GM19035 (cell line): ENCODE measurements at regions not wholly inside any gene's neighbourhood (a gene's known extent, or its start where the extent isn't known, plus 50 kb on each side); places are given as distances from the start of the nearest gene placed in this dataset.
A peak's percentile ranks its signal among the peaks of the same experiment; 100 is the strongest.
"Not testable (repeated sequence)": the region's sequence is repeated elsewhere in the genome, so short reads cannot be mapped to it uniquely, and the experiment has no call there.

Experiments
- ATAC-seq: cut with Tn5 transposase; IDR thresholded peaks from one replicate; pipeline ENCODE4 v1.9.1; 2021; ENCODE audit not compliant: unreplicated experiment

DNA sequence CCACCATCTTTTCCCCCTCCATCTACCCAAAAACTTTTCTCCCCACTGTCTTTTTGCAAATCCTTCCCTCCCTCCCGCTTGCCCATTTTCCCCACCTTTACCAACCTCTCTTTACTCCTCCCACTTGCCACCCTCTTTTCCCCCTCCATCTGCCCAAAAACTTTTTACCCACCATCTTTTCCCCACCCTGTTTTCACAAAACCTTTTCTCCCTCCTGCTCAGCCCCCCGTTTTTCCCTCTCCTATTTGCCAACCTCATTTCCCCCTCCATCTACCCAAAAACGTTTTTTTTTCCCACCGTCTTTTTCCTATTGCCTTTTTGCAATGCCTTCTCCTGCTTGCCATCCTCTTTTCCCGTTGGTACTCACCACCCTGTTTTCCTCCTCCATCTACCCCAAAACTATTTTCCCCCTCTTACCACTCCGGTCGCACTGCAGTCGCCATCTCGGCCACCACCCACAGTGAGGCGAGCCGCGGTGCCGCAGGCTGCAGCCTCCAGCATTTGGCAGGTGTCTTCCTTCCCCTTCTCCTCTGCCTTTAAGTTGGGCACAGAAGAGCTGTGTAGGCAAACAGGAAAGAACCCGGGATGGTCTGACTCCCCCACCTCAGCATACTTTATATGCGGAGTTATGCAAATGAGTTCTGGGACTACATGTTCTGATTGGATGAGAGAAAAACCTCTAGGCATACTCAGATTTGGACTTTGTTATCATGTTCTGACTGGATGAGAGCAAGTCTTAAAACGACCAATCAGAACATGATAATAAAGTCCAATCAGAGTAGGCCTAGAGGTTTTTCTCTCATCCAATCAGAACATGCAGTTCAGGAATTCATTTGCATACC lies 121.2 kb upstream of the VPREB1 start:
- ATAC-seq, result no peak

DNA sequence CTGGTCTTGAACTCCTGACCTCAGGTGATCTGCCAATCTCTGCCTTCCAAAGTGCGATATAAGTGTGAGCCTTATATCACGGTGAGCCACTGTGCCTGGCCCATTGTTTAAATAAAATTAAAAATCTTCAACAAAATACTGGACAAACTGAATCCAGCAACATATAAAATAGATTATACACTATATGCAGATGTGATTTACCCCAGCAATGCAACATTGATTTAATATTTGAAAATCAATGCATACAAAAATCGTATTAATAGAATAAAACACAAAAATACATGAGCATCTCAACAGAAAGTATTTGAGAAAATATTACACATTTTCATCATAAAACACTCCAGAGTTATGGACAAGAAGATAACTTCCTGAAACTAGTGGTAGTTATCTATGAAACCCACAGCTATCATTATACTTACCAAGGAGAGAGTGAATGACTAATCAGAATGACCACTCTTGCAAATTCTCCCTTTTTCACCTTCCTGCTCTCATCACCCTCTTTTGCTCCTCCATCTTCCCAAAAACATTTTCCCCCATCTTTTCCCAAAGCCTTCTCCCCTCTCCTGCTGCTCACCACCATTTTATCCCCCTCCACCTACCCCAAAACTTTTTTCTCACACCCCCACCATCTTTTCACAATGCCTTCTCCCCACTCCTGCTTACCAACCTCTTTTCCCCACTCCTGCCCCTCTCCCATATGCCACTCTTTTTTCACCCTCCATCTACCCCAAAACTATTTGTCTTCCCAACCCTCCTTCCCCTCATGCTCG lies 122.1 kb upstream of the VPREB1 start:
- ATAC-seq, result no peak

DNA sequence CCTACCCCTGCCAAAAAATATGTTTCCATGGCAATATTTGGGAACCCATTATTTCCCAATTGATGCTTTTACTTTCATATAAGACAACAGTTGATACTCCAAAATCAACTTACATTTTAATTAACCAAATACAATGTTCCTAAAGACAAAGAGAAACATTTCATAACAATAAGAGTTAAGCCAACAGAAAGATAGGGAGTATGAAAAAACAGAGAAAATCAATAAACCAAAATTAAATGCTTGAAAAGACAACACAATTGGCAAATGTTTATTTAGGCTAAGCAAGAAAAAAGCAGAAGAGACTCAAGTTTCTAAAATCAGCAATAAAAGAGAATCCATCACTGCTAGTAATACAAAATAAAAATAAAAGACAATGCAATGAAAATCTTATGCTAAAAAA lies 123.1 kb upstream of the VPREB1 start:
- ATAC-seq, result no peak

DNA sequence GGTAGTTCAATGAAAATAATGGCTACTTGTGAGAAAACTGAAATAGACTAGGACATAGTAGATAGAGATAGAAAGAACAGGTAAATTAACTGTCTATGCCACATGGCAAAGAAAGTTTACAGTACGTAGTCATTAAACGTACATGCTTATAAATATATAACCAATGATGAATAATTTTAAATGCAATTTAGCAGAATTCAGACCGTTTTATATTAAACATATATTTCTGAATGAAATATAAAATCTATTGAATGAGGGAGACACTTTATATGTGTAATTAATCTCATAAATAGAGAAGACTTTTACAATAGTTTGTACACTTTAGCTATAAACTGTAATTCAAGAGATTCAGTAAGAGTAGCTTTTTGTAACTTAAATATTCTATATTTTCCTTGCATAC lies 124.4 kb upstream of the VPREB1 start:
- ATAC-seq, result no peak

GRCh38 chr22:22118987-22119386 lies 125.6 kb upstream of the VPREB1 start:
- no peak for ATAC-seq

- not testable (repeated sequence) for ATAC-seq
Observed at GRCh38 chr22:22117864-22118544, 126.6 kb upstream of the VPREB1 start.

GRCh38 chr22:22116997-22117770 lies 127.4 kb upstream of the VPREB1 start:
- not testable (repeated sequence) for ATAC-seq

GRCh38 chr22:22113701-22114100 lies 130.9 kb upstream of the VPREB1 start:
- ATAC-seq, result no peak

- ATAC-seq, result no peak
Observed at GRCh38 chr22:22112533-22113294, 130.1 kb upstream of the TOP3B start.

DNA sequence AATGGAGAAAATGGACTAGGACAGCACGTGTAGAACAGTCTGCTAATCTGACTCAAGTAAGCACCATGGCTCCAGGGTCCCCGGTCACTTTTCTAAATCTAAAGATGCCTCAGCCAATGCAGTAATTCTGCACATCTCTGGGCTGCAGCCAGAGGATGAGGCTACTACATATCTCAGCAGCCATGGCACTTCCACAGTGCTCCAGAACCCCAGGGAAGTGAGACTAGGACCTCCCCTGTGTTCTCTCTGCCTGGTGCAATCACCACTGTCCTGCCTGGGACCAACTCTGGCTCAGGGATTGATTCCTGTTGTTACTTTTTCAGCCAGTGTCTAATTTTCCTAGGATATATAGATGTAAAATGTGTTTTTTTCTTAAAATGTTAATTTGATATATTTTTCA lies 129.4 kb upstream of the TOP3B start:
- no peak for ATAC-seq

DNA sequence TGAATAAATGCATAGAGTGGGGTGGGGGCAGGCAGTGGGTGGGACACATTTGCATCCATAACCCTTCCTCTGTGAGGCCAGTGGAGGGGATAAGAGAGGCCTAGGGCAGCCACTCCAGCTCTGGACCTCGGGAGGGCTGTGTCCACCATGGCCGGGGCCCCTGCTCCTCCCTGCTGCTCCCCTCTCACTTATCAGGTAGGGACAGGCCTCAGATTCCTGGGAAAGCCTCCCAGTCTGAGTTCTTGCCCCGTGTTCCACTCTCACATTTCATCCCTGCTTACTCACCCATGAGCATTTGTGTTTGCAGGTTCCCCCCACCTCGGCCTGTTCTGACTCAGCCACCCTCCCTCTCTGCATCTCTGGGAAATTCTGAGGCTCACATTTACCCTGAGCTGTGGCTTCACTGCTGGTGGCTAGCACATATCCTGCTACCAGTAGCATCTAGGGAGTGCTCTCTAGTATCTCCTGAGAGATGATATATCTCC lies 128.7 kb upstream of the TOP3B start:
- peak; percentile 58 for ATAC-seq

DNA sequence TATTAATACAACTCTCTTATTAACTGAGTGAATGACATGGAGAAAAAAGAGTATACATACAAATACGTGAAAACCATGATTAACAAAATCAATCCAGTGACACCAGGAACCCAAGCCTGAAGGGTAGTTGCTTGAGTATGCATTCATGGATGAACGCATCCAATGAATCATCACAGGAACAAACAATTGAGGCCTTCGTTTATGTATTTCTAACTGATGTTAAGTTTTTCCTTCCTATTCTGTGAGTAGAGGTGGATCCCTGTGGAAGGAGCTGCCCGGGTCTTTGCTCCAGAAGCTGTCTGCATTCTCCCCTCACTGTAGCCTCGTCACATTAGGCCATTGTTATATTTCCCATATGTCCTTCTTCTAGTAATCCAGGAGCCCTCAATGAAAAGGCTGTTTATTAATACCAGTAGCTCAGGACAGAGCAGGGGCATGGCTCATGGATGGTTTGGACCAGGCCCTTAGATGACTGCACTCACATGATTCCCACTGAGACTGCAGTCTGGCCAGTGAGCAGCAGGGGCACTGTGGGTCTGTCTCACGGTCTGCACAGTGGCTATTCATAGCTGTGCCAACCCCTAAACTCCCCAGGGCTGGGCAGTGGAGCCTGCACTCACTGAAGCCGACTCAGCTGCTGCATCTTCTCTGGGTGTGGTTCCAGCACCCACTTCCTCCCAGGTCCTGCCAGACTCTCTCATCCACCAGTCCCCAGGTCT lies 128.1 kb upstream of the TOP3B start:
- peak; percentile 87 for ATAC-seq

- ATAC-seq, result no peak
Observed at GRCh38 chr22:22109693-22110466, 127.3 kb upstream of the TOP3B start.

GRCh38 chr22:22106855-22107254 lies 124.3 kb upstream of the TOP3B start:
- no peak for ATAC-seq

DNA sequence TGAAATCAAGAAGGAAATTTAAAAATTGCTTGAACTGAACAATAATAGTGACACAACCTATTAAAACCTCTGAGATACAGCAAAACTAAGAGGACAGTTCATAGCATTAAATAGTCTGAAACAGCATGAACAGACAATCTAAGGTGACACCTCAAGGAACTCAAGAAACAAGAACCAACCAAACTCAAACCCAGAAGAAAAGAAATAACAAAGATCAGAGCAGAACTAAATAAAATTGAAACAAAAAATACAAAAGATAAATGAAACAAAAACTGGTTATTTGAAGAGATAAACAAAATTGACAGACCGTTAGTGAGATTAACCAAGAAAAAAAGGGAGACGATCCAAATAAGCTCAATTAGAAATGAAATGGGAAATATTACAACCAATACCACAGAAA lies 122.8 kb upstream of the TOP3B start:
- no peak for ATAC-seq

DNA sequence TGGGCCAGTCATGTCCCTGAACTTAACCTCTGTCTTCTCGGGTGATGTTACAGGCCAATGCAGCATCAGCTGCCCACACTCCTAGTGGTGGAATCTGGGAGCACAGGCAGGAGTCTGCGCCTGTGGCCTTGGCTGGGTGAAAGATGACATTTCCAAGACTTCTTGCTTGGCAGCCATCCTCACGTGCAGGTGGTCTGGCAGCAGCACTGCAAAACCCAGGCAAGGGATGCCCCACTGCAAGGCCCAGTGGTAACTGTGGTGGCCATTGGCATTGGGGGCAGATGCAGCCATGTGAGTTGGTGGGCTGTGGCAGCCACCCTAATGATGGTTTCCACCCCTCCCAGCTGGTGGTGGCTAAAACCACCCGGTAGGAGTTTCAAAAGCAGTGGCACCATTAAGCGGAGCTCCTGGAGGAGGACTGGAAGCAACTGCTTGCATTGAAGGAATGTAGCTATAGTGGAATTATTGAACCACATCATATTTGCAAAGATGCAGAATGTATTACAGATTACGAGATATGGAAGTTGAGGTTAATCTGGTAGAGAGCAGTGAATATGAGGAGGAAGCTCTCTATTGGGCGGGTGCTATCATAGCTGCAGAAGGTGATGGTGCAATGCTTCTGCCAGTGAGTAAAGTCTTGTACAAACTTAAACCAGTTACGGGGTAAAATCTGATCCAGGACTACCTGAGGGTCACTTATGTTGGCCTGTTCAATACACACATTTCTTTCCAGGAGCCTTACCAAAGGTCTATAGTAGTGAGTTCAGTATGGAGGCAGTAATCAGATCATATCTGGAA lies 120.7 kb upstream of the TOP3B start:
- no peak for ATAC-seq

- no peak for ATAC-seq
Observed at GRCh38 chr22:22099833-22100812, 117.5 kb upstream of the TOP3B start.
